T-helper 17 cell (primary cell): ENCODE measurements at regions not wholly inside any gene's neighbourhood (a gene's known extent, or its start where the extent isn't known, plus 50 kb on each side); places are given as distances from the start of the nearest gene placed in this dataset.

Experiments
- ATAC-seq: fragments of 150-1000 bp; cut with Tn5 transposase; 2 replicates; pipeline ENCODE4 v1.10.0; 2021; ENCODE audit warnings: mild to moderate bottlenecking, moderate library complexity
- DNase-seq, 3 donors: peaks; one replicate each; pipeline versions ENCODE4 v3.0.0 to v3.0.0-alpha.2; 2020 to 2021
- H3K9me3 ChIP-seq: one replicate; pipeline ENCODE4 v1.7.0; 2013; ENCODE audit warnings: low read length, mild to moderate bottlenecking; ENCODE audit not compliant: control insufficient read depth, poor library complexity, severe bottlenecking
- H3K27ac Mint-ChIP-seq: one replicate; pipeline ENCODE4 v1.8.0; 2022; ENCODE audit warnings: mild to moderate bottlenecking, moderate library complexity, mixed read lengths
- H3K27me3 Mint-ChIP-seq: one replicate; pipeline ENCODE4 v1.8.0; 2022; ENCODE audit warnings: mixed read lengths
- H3K36me3 Mint-ChIP-seq: one replicate; pipeline ENCODE4 v1.8.0; 2022; ENCODE audit warnings: low read depth, mixed read lengths
- H3K4me1 Mint-ChIP-seq: one replicate; pipeline ENCODE4 v1.8.0; 2022; ENCODE audit warnings: mild to moderate bottlenecking, mixed read lengths
- H3K4me3 Mint-ChIP-seq: one replicate; pipeline ENCODE4 v1.8.0; 2022; ENCODE audit warnings: mild to moderate bottlenecking, moderate library complexity, mixed read lengths

- H3K36me3 Mint-ChIP-seq, result no peaks in the 10 kb centered on the region
Measured at GRCh38 chr4:125084608-125085007, 230.1 kb upstream of the FAT4 start.

GRCh38 chr4:125082729-125083417 lies 231.9 kb upstream of the FAT4 start:
- no peaks in the 10 kb centered on the region for H3K4me1 Mint-ChIP-seq
- no peaks in the 10 kb centered on the region for H3K9me3 ChIP-seq
- no peaks in the 10 kb centered on the region for H3K36me3 Mint-ChIP-seq
- no peaks in the 10 kb centered on the region for H3K27me3 Mint-ChIP-seq
- no peak overlapping the region for H3K27ac Mint-ChIP-seq
- DNase-seq (no peak), ATAC-seq (no peak)
- no peak overlapping the region for H3K4me3 Mint-ChIP-seq

More at GRCh38 chr4:125084608-125085007, 230.1 kb upstream of the FAT4 start:
- DNase-seq, result no peak
- Mint-ChIP-seq H3K4me3 (no peak overlapping the region), H3K27me3 (no peaks in the 10 kb centered on the region), H3K4me1 (no peaks in the 10 kb centered on the region), H3K27ac (no peak overlapping the region)
- no peak for ATAC-seq
- H3K9me3 ChIP-seq, result no peaks in the 10 kb centered on the region

GRCh38 chr4:125072269-125072668 lies 242.5 kb upstream of the FAT4 start:
- Mint-ChIP-seq H3K27ac (no peak overlapping the region), H3K4me3 (no peak overlapping the region), H3K4me1 (no peaks in the 10 kb centered on the region), H3K27me3 (no peaks in the 10 kb centered on the region), H3K36me3 (no peaks in the 10 kb centered on the region)
- no peak for DNase-seq
- H3K9me3 ChIP-seq, result peaks cover 3% of the 10 kb centered on the region
- ATAC-seq, result no peak

- no peaks in the 10 kb centered on the region for H3K36me3 Mint-ChIP-seq
- no peak overlapping the region for H3K27ac Mint-ChIP-seq
- no peak overlapping the region for H3K4me3 Mint-ChIP-seq
- H3K4me1 Mint-ChIP-seq, result no peaks in the 10 kb centered on the region
- no peaks in the 10 kb centered on the region for H3K27me3 Mint-ChIP-seq
- peaks cover 3% of the 10 kb centered on the region for H3K9me3 ChIP-seq
- ATAC-seq, result no peak
- DNase-seq, result no peak
Measured at GRCh38 chr4:125070861-125071260, 243.9 kb upstream of the FAT4 start.

GRCh38 chr4:125062115-125063050 lies 252.4 kb upstream of the FAT4 start:
- DNase-seq (no peak), ATAC-seq (no peak)
- H3K36me3 Mint-ChIP-seq, result no peaks in the 10 kb centered on the region
- no peaks in the 10 kb centered on the region for H3K4me1 Mint-ChIP-seq
- no peak overlapping the region for H3K27ac Mint-ChIP-seq
- no peak overlapping the region for H3K4me3 Mint-ChIP-seq
- H3K9me3 ChIP-seq, result no peaks in the 10 kb centered on the region
- H3K27me3 Mint-ChIP-seq, result no peaks in the 10 kb centered on the region

- Mint-ChIP-seq H3K27ac (no peak overlapping the region), H3K4me3 (no peak overlapping the region), H3K4me1 (no peaks in the 10 kb centered on the region), H3K27me3 (no peaks in the 10 kb centered on the region), H3K36me3 (no peaks in the 10 kb centered on the region)
- ATAC-seq, result no peak
- H3K9me3 ChIP-seq, result no peaks in the 10 kb centered on the region
- DNase-seq, result no peak
Measured at GRCh38 chr4:125060376-125060775, 254.4 kb upstream of the FAT4 start.

GRCh38 chr4:125049711-125050110 lies 265.0 kb upstream of the FAT4 start:
- ATAC-seq, result no peak
- Mint-ChIP-seq H3K27me3 (no peaks in the 10 kb centered on the region), H3K36me3 (no peaks in the 10 kb centered on the region), H3K27ac (no peak overlapping the region), H3K4me1 (no peaks in the 10 kb centered on the region), H3K4me3 (no peak overlapping the region)
- no peak for DNase-seq
- no peaks in the 10 kb centered on the region for H3K9me3 ChIP-seq

- ATAC-seq (no peak), DNase-seq (no peak)
- H3K4me1 Mint-ChIP-seq, result no peaks in the 10 kb centered on the region
- H3K27me3 Mint-ChIP-seq, result no peaks in the 10 kb centered on the region
- H3K4me3 Mint-ChIP-seq, result no peak overlapping the region
- no peak overlapping the region for H3K27ac Mint-ChIP-seq
- H3K36me3 Mint-ChIP-seq, result no peaks in the 10 kb centered on the region
- H3K9me3 ChIP-seq, result no peaks in the 10 kb centered on the region
Measured at GRCh38 chr4:125045311-125045710, 269.4 kb upstream of the FAT4 start.

- H3K27ac Mint-ChIP-seq, result no peak overlapping the region
- H3K36me3 Mint-ChIP-seq, result no peaks in the 10 kb centered on the region
- no peaks in the 10 kb centered on the region for H3K9me3 ChIP-seq
- ATAC-seq, result no peak
- H3K27me3 Mint-ChIP-seq, result no peaks in the 10 kb centered on the region
- DNase-seq, result no peak
- no peak overlapping the region for H3K4me3 Mint-ChIP-seq
- no peaks in the 10 kb centered on the region for H3K4me1 Mint-ChIP-seq
Measured at GRCh38 chr4:125044886-125045285, 269.9 kb upstream of the FAT4 start.

GRCh38 chr4:125043486-125043885 lies 271.3 kb upstream of the FAT4 start:
- no peaks in the 10 kb centered on the region for H3K9me3 ChIP-seq
- DNase-seq, result no peak
- Mint-ChIP-seq H3K27me3 (no peaks in the 10 kb centered on the region), H3K36me3 (no peaks in the 10 kb centered on the region), H3K4me1 (no peaks in the 10 kb centered on the region), H3K27ac (no peak overlapping the region), H3K4me3 (no peak overlapping the region)
- no peak for ATAC-seq

GRCh38 chr4:125042041-125042440 lies 272.7 kb upstream of the FAT4 start:
- H3K4me1 Mint-ChIP-seq, result no peaks in the 10 kb centered on the region
- H3K4me3 Mint-ChIP-seq, result no peak overlapping the region
- ATAC-seq (no peak), DNase-seq (no peak)
- no peaks in the 10 kb centered on the region for H3K27me3 Mint-ChIP-seq
- H3K27ac Mint-ChIP-seq, result no peak overlapping the region
- no peaks in the 10 kb centered on the region for H3K36me3 Mint-ChIP-seq
- no peaks in the 10 kb centered on the region for H3K9me3 ChIP-seq

- no peaks in the 10 kb centered on the region for H3K9me3 ChIP-seq
- Mint-ChIP-seq H3K4me1 (no peaks in the 10 kb centered on the region), H3K4me3 (no peak overlapping the region), H3K36me3 (no peaks in the 10 kb centered on the region), H3K27me3 (no peaks in the 10 kb centered on the region), H3K27ac (no peak overlapping the region)
- DNase-seq (no peak), ATAC-seq (no peak)
Measured at GRCh38 chr4:125041372-125041930, 273.3 kb upstream of the FAT4 start.

GRCh38 chr4:125039550-125039949 lies 275.2 kb upstream of the FAT4 start:
- no peak for ATAC-seq
- H3K4me1 Mint-ChIP-seq, result no peaks in the 10 kb centered on the region
- no peak for DNase-seq
- no peaks in the 10 kb centered on the region for H3K36me3 Mint-ChIP-seq
- H3K9me3 ChIP-seq, result no peaks in the 10 kb centered on the region
- no peaks in the 10 kb centered on the region for H3K27me3 Mint-ChIP-seq
- no peak overlapping the region for H3K4me3 Mint-ChIP-seq
- H3K27ac Mint-ChIP-seq, result no peak overlapping the region
